Nephron progenitor cell (in vitro differentiated cells): ENCODE measurements at regions not wholly inside any gene's neighbourhood (a gene's known extent, or its start where the extent isn't known, plus 50 kb on each side); places are given as distances from the start of the nearest gene placed in this dataset.
"Not testable (repeated sequence)": the region's sequence is repeated elsewhere in the genome, so short reads cannot be mapped to it uniquely, and the experiment has no call there.

ENCODE experiments used
- DNase-seq: peaks from one replicate; pipeline ENCODE4 v3.0.0; 2021
- H3K27ac Mint-ChIP-seq: 2 replicates; pipeline ENCODE4 v1.8.0; 2021; ENCODE audit warnings: mild to moderate bottlenecking, moderate library complexity, mixed read lengths
- H3K27me3 Mint-ChIP-seq: 2 replicates; pipeline ENCODE4 v1.8.0; 2021; ENCODE audit warnings: mild to moderate bottlenecking, low read depth, mixed read lengths; ENCODE audit not compliant: poor library complexity
- H3K36me3 Mint-ChIP-seq: 2 replicates; pipeline ENCODE4 v1.8.0; 2021; ENCODE audit warnings: low read depth, mixed read lengths
- H3K4me1 Mint-ChIP-seq: 2 replicates; pipeline ENCODE4 v1.8.0; 2021; ENCODE audit warnings: mixed read lengths
- H3K4me3 Mint-ChIP-seq: 2 replicates; pipeline ENCODE4 v1.8.0; 2021; ENCODE audit warnings: mild to moderate bottlenecking, moderate library complexity, mixed read lengths
- H3K9me3 Mint-ChIP-seq: 2 replicates; pipeline ENCODE4 v1.8.0; 2021; ENCODE audit warnings: mild to moderate bottlenecking, moderate library complexity, mixed read lengths
- CTCF ChIP-seq: fragments of 200-600 bp; sonication (generic); IDR thresholded peaks from 2 replicates; pipeline ENCODE4 v1.5.0; 2021; ENCODE audit warnings: antibody characterized with exemption

GRCh38 chr5:83800201-83800600, 79.5 kb upstream of the HAPLN1 start:
- H3K4me3 Mint-ChIP-seq = no peak overlapping the region

GRCh38 chr5:83799020-83799419, 78.4 kb upstream of the HAPLN1 start:
- Mint-ChIP-seq H3K36me3 (peaks cover 23% of the 10 kb centered on the region), H3K9me3 (peaks cover 38% of the 10 kb centered on the region), H3K4me1 (peaks cover 10% of the 10 kb centered on the region)
- DNase-seq, H3K4me3 Mint-ChIP-seq, H3K27me3 Mint-ChIP-seq, H3K27ac Mint-ChIP-seq: not testable (repeated sequence)

More at GRCh38 chr5:83800201-83800600, 79.5 kb upstream of the HAPLN1 start:
- Mint-ChIP-seq H3K27ac (no peak overlapping the region), H3K4me1 (peaks cover 15% of the 10 kb centered on the region), H3K36me3 (peaks cover 23% of the 10 kb centered on the region), H3K9me3 (peaks cover 38% of the 10 kb centered on the region), H3K27me3 (no peaks in the 10 kb centered on the region)
- TF ChIP-seq CTCF = no peak
- no peak for DNase-seq

- peak overlapping the region; percentile 98 for H3K27ac Mint-ChIP-seq
- peaks cover 19% of the 10 kb centered on the region for H3K36me3 Mint-ChIP-seq
- no peak overlapping the region for H3K4me3 Mint-ChIP-seq
- no peaks in the 10 kb centered on the region for H3K27me3 Mint-ChIP-seq
- TF ChIP-seq CTCF = no peak
- H3K4me1 Mint-ChIP-seq = peaks cover 64% of the 10 kb centered on the region
- no peak for DNase-seq
- peaks cover 18% of the 10 kb centered on the region for H3K9me3 Mint-ChIP-seq
These were observed 68.7 kb upstream of the HAPLN1 start for GRCh38 chr5:83789371-83789770.

GRCh38 chr5:83787631-83788030, 67.0 kb upstream of the HAPLN1 start:
- Mint-ChIP-seq H3K4me3 (no peak overlapping the region), H3K36me3 (peaks cover 21% of the 10 kb centered on the region), H3K27me3 (no peaks in the 10 kb centered on the region)

GRCh38 chr5:83785176-83785668, 64.6 kb upstream of the HAPLN1 start:
- no peak for TF ChIP-seq CTCF
- peaks cover 21% of the 10 kb centered on the region for H3K36me3 Mint-ChIP-seq
- DNase-seq = no peak
- H3K27me3 Mint-ChIP-seq = no peaks in the 10 kb centered on the region
- peak overlapping the region; percentile 60 for H3K27ac Mint-ChIP-seq
- peaks cover 57% of the 10 kb centered on the region for H3K4me1 Mint-ChIP-seq
- no peak overlapping the region for H3K4me3 Mint-ChIP-seq
- no peaks in the 10 kb centered on the region for H3K9me3 Mint-ChIP-seq

More at GRCh38 chr5:83787631-83788030, 67.0 kb upstream of the HAPLN1 start:
- Mint-ChIP-seq H3K4me1 (peaks cover 65% of the 10 kb centered on the region), H3K27ac (peak overlapping the region; percentile 24), H3K9me3 (peaks cover 11% of the 10 kb centered on the region)
- TF ChIP-seq CTCF = no peak
- no peak for DNase-seq

GRCh38 chr5:83780699-83781350, 60.2 kb upstream of the HAPLN1 start:
- Mint-ChIP-seq H3K27ac (no peak overlapping the region), H3K9me3 (peaks cover 5% of the 10 kb centered on the region), H3K36me3 (peaks cover 10% of the 10 kb centered on the region), H3K4me1 (peaks cover 23% of the 10 kb centered on the region), H3K27me3 (no peaks in the 10 kb centered on the region), H3K4me3 (no peak overlapping the region)
- no peak for DNase-seq
- TF ChIP-seq CTCF = no peak
